KMS-11 (cell line): ENCODE measurements at regions not wholly inside any gene's neighbourhood (a gene's known extent, or its start where the extent isn't known, plus 50 kb on each side); places are given as distances from the start of the nearest gene placed in this dataset.

Source experiments
- H2AFZ ChIP-seq: fragments of 200-600 bp; sonication (generic); 2 replicates; pipeline ENCODE4 v1.6.1; 2016; ENCODE audit warnings: antibody characterized with exemption, mixed run types, low read depth
- H3K27ac ChIP-seq: fragments of 200-600 bp; sonication (generic); 2 replicates; pipeline ENCODE4 v1.6.1; 2016; ENCODE audit warnings: mild to moderate bottlenecking, mixed run types
- H3K27me3 ChIP-seq: fragments of 200-600 bp; sonication (generic); 2 replicates; pipeline ENCODE4 v1.6.1; 2017; ENCODE audit warnings: mild to moderate bottlenecking, low read depth, mixed run types, moderate library complexity; ENCODE audit not compliant: insufficient read depth
- H3K36me3 ChIP-seq: fragments of 200-600 bp; sonication (generic); 2 replicates; pipeline ENCODE4 v1.6.1; 2017; ENCODE audit warnings: mild to moderate bottlenecking, mixed run types; ENCODE audit not compliant: insufficient read depth
- H3K4me1 ChIP-seq: fragments of 200-600 bp; sonication (generic); 2 replicates; pipeline ENCODE4 v1.6.1; 2016; ENCODE audit warnings: mild to moderate bottlenecking, low read depth, mixed run types; ENCODE audit not compliant: poor library complexity, severe bottlenecking
- H3K4me2 ChIP-seq: fragments of 200-600 bp; sonication (generic); 2 replicates; pipeline ENCODE4 v1.7.0; 2016; ENCODE audit warnings: mild to moderate bottlenecking, mixed run types
- H3K4me3 ChIP-seq: fragments of 200-600 bp; sonication (generic); IDR thresholded peaks from 2 replicates; pipeline ENCODE4 v1.6.1; 2017; ENCODE audit warnings: low read depth, low read length, mixed read lengths; ENCODE audit not compliant: insufficient read depth
- H3K79me2 ChIP-seq: fragments of 200-600 bp; sonication (generic); 2 replicates; pipeline ENCODE4 v1.6.1; 2016; ENCODE audit warnings: low read depth, mixed run types; ENCODE audit not compliant: insufficient read depth
- H3K9ac ChIP-seq: fragments of 200-600 bp; sonication (generic); 2 replicates; pipeline ENCODE4 v1.6.1; 2016; ENCODE audit warnings: mild to moderate bottlenecking, mixed run types
- H4K20me1 ChIP-seq: fragments of 200-600 bp; sonication (generic); 2 replicates; pipeline ENCODE4 v1.6.1; 2016; ENCODE audit warnings: mild to moderate bottlenecking, mixed run types; ENCODE audit not compliant: insufficient read depth
- TF ChIP-seq, protein P1 (sequence below): fragments of 200-600 bp; sonication (generic); conservative IDR thresholded peaks from 2 replicates; pipeline ENCODE4 v1.6.1; 2017; ENCODE audit warnings: low read depth, mild to moderate bottlenecking, antibody characterized with exemption, low read length, moderate library complexity, mixed read lengths

DNA sequence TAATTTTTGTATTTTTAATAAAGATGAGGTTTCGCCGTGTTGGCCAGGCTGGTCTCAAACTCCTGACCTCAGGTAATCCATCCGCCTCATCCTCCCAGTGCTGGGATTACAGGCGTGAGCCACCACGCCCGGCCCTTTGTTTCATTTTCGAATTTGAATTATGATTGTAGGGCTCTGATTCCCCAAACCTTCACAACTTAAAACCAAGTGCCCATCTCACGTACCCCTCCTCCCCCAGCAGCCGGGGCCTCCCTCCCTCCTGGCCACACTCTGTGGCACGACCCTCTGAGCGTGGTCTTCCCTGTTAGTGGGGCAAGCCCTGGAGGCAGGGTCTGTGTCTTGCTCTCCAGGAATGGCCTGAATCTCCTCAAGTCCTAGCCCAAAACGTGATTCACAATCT is 166.5 kb downstream of the ASB1 start:
- Histone ChIP-seq H3K27me3 (no peaks in the 10 kb centered on the region), H3K4me1 (no peaks in the 10 kb centered on the region), H2AFZ (no peak overlapping the region), H3K4me3 (no peak overlapping the region), H4K20me1 (no peaks in the 10 kb centered on the region), H3K36me3 (no peaks in the 10 kb centered on the region), H3K27ac (no peak overlapping the region), H3K9ac (no peak overlapping the region), H3K79me2 (no peaks in the 10 kb centered on the region), H3K4me2 (no peak overlapping the region)
- TF ChIP-seq, protein P1, sequence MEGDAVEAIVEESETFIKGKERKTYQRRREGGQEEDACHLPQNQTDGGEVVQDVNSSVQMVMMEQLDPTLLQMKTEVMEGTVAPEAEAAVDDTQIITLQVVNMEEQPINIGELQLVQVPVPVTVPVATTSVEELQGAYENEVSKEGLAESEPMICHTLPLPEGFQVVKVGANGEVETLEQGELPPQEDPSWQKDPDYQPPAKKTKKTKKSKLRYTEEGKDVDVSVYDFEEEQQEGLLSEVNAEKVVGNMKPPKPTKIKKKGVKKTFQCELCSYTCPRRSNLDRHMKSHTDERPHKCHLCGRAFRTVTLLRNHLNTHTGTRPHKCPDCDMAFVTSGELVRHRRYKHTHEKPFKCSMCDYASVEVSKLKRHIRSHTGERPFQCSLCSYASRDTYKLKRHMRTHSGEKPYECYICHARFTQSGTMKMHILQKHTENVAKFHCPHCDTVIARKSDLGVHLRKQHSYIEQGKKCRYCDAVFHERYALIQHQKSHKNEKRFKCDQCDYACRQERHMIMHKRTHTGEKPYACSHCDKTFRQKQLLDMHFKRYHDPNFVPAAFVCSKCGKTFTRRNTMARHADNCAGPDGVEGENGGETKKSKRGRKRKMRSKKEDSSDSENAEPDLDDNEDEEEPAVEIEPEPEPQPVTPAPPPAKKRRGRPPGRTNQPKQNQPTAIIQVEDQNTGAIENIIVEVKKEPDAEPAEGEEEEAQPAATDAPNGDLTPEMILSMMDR, result no peak

DNA sequence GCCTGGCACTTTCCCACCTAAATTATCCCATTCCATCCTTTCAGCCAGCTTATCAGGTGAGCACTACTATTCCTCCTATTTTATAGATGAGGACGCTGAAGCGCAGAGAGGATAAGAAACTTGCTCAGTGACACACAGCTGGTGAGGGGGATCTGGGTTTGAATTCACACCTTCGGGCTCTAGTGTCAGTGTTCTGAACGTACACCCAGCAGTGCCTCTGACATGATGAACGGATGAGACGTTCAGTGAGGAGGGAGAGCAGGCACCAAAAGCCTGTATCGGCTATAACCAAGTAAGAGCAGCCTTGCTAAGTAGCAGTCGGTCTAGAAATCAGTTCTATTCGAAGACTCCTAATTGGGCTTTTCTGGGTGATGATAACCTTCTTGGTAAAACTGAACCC is 167.0 kb downstream of the ASB1 start:
- H3K36me3 ChIP-seq, result no peaks in the 10 kb centered on the region
- TF ChIP-seq, protein P1, result no peak

DNA sequence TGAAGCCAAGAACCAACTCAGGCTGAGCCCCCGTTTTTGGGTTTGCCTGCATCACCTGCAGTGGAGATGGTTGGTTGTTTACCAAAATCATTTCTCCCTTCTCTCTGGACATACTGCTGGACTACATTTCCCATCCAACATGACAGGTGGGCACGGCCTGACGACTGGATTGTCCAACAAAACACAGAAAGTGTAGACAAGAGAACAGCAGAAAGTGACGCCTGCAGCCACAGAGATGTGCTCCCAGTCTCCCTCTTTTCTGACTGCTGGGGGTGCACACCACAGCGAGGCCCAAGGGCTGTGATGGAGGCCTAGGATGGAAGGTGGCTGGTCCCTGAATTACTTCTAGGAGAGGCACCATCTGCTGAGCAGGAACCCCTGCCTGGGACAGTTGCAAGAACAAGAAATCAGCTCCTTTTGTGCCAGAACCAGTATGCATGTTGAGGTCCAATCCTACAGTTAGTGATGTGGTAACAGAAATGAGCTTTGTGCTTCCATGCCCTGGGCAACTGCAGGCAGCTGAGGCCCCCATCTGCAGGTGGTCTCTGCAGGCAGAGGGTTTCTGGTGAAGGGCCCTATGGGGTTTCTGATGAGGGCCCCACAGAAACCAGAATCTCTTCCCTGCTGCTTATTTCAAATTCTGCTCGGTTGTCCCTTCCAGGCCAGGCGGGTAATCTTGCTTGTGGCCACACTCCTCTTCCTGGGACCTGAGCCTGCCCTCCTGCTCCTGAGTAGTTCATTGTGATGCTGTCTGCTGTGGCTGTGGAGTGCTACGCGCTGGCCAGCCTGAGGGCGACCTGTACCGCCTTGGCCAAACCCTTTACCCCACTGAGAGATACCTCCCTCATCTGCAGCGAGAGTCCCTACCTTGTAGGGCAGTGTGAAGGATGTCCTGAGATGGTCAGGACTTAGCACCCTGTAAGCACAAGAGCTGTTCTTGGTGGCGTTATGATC is 168.3 kb downstream of the ASB1 start:
- no peaks in the 10 kb centered on the region for H3K4me1 ChIP-seq
- H3K36me3 ChIP-seq, result no peaks in the 10 kb centered on the region
- H2AFZ ChIP-seq, result no peak overlapping the region
- H3K4me3 ChIP-seq, result no peak overlapping the region
- no peaks in the 10 kb centered on the region for H3K27me3 ChIP-seq
- no peak overlapping the region for H3K9ac ChIP-seq
- H4K20me1 ChIP-seq, result no peaks in the 10 kb centered on the region
- TF ChIP-seq, protein P1, result no peak
- no peaks in the 10 kb centered on the region for H3K79me2 ChIP-seq
- H3K4me2 ChIP-seq, result no peak overlapping the region
- no peak overlapping the region for H3K27ac ChIP-seq

More for the DNA sequence above, 167.0 kb downstream of the ASB1 start:
- no peak overlapping the region for H3K9ac ChIP-seq
- H4K20me1 ChIP-seq, result no peaks in the 10 kb centered on the region
- no peak overlapping the region for H3K4me2 ChIP-seq
- no peaks in the 10 kb centered on the region for H3K4me1 ChIP-seq
- H2AFZ ChIP-seq, result no peak overlapping the region
- no peak overlapping the region for H3K27ac ChIP-seq
- no peaks in the 10 kb centered on the region for H3K27me3 ChIP-seq
- H3K4me3 ChIP-seq, result no peak overlapping the region
- H3K79me2 ChIP-seq, result no peaks in the 10 kb centered on the region

DNA sequence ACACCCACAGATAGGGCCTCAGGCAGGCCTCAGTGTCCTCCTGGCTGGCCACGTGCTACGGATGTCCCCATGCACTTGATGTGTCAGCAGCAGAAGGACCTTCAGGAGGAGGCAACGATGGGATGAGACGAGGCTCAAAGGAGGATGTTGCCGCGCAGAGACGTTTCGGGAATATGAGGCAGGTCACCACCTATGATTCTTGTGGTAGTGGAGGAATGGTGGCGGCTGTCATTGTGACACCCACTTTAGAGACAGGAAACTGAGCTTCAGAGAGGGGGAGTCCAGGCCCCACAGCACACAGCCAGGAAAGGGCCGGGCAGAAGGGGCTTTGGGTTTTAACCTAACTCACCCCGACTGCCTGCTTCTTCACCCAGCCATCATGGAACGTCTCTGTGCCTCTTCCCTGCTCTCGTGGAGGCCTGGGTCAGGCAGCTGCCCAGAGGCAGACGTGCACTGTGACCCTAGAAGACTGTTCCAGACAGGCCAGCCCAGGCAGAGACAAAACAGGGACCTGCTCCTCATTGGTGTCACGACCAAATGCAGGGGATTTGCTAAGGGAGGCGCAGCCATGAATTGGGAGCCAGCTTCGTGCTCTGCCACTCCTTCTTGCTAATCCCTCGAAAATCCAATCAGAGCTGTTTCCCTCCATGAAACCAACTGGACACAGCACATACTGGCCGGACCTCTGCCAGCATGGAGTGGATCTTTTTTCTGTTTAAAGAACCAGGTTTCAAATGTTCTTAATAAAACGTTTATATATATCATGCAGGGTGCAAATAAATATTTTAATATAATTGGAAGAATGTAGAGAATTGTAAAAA is 169.2 kb downstream of the ASB1 start:
- Histone ChIP-seq H3K4me3 (no peak overlapping the region), H3K4me1 (no peaks in the 10 kb centered on the region), H2AFZ (no peak overlapping the region), H3K27me3 (no peaks in the 10 kb centered on the region), H3K9ac (no peak overlapping the region), H3K36me3 (no peaks in the 10 kb centered on the region), H3K4me2 (no peak overlapping the region), H3K79me2 (no peaks in the 10 kb centered on the region), H4K20me1 (no peaks in the 10 kb centered on the region), H3K27ac (no peak overlapping the region)
- TF ChIP-seq, protein P1, result no peak
